SHP77 treated with DMSO at 0.1 percent for 48 hours (cell line): ENCODE measurements at regions not wholly inside any gene's neighbourhood (a gene's known extent, or its start where the extent isn't known, plus 50 kb on each side); places are given as distances from the start of the nearest gene placed in this dataset.
"Not testable (repeated sequence)": the region's sequence is repeated elsewhere in the genome, so short reads cannot be mapped to it uniquely, and the experiment has no call there.

Source experiments
- DNase-seq: peaks from one replicate; lab custom pipeline; 2025; lab: John Stamatoyannopoulos, UW

DNA sequence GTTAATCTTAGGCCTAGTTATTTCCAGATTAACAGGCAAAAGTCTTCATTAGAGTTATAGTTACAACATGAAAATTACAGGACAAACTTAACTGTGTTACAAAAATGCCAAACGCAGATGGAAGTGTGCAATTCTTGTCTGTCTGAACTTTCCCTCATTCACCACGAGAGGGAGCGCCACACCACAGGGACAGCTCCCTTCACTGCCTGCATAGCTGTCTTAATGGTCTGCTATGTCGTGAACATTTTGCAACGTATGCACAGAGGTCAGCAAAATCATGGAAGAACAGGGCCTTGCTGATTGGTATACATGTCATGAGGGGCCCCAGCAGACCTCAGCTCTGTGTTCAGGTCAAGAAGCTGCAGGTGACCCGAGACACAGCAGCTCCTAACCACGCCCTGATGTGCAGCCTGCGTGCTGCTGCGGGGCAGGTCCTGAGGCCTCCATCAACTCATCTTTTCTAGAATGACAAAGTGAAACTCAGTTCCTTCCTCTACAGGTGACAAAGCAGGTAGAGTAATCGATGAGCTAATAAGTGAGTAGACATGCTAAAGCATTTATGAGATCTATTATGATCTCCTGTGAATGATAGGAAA lies 78.8 kb upstream of the ATP8B1 start:
- DNase-seq, result peak; percentile 51

- not testable (repeated sequence) for DNase-seq
Measured at GRCh38 chr18:57879924-57880323, 76.8 kb upstream of the ATP8B1 start.

DNA sequence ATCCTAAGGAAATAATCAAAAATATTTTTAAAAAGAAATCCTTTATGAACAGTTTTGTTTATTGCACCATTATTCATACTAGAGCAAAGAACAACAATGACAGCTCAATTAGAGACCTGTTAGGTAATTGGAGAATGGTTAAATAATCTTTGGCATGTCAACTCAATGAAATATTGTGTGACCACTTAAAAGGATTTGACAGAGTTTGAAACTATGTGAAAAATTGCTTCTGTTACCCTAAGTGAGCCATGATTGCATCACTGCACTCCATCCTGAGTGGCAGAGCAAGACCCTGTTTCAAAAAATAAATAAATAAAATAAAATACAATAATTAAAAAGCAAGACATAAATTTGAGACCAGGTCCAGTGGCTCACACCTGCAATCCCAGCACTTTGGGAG lies 66.1 kb upstream of the ATP8B1 start:
- no peak for DNase-seq

DNA sequence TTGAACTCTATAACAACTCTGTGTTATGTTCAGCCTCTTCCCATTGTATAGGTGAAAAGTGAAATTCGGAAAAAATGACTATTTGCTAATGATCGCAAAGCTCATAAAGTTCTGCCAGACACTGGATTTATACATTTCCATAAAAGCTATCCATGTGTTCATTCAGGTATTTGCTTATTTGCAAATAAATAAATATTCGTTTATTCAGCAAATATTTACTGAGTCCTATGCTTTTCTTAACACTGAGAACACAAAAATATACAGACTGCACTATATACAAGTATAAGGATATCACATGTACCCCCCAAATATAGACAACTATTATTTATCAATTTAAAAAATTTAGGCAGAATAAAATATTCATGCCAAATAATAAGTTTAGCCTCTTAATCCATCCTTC lies 63.2 kb upstream of the ATP8B1 start:
- DNase-seq, result no peak

- DNase-seq, result peak; percentile 24
Measured at GRCh38 chr18:57864615-57865121, 61.6 kb upstream of the ATP8B1 start.

DNA sequence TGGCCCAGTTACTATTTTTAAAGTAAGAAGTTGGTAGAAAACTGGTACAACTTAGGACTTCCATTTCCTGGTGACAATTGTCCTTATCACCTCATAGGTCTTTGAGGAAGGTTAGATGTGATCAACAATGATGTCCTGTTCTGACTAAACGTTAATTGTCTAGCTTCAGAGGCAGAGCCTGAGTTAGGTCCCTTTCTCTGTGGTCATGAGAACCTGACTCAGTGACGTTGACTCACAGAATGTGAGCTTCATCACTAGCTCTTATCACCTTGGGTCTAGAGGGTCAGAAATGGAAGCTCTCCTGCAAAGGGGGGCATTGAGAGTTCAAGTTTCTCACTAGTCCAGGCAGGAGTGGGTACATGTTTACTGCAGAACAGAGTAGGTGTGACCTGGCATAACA lies 60.6 kb upstream of the ATP8B1 start:
- no peak for DNase-seq

GRCh38 chr18:57859314-57859713 lies 56.2 kb upstream of the ATP8B1 start:
- DNase-seq, result peak; percentile 50

GRCh38 chr18:57856557-57857280 lies 53.6 kb upstream of the ATP8B1 start:
- DNase-seq, result no peak

DNA sequence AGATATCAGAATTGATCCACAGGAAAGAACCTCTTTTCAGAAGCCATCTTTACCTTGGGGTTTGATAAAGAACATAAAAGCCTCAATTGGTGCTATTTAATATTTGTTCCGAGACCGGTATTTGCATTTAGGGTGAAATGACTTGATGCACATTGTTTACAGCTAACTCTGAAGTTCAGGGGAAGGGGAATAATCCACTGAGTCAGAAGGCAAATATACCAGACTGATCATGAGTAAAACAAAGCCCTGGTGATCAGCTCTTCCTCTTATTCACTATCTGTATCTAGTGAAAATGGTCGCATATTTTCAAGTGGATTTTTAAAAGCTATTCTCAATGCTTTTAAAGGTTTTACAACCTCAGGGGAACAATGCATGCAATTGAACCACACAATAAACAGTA lies 53.0 kb upstream of the ATP8B1 start:
- DNase-seq, result no peak

- DNase-seq, result no peak
Measured at GRCh38 chr18:57855551-57855950, 52.4 kb upstream of the ATP8B1 start.

DNA sequence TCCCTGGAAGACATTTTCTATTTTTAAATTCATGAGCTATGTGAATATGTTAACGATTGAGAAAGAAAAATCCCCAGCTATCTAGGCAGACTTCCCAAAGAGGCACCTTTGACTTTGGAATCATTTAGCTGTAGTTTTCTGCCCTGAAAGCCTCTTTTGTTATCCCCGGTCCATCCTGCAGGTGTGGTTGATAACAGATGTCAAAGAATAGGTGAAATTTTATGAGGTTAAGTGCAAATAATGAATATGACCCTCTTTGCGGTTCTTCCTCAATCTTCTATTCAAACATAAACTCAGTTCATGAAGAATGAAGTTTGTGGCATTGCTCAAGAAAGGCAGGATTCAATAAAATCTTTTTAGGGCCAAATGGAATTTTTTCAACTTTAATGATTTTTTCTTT lies 51.6 kb upstream of the ATP8B1 start:
- DNase-seq, result no peak

DNA sequence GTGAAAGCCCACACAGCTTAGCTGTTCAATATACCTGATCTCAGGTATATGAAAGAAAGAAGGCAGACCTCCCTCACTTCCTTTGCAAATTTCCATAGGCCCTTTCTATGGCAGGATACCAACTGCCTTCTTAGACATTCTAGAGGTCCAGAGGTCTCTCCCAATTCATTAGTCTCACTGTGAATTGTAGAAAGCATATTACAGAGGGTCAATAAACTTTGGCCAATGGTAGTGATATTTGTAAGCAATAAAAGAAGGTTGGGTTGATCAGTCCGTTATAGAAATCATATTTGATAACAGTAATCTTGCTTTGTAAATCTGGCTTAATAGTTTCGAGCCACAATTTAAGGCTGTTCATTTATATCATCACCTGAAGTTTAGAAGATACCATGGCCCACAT lies 50.7 kb upstream of the ATP8B1 start:
- DNase-seq, result no peak

GRCh38 chr18:57853133-57853532 lies 50.0 kb upstream of the ATP8B1 start:
- DNase-seq, result no peak
